PC-9 (cell line): ENCODE measurements at regions not wholly inside any gene's neighbourhood (a gene's known extent, or its start where the extent isn't known, plus 50 kb on each side); places are given as distances from the start of the nearest gene placed in this dataset.

Experiments
- BruUV-seq: library from RNA; stranded (reverse); fragments of 400-500 nt; replicated peaks from 2 replicates; lab custom pipeline; 2021; lab: Mats Ljungman, UMichigan
- CTCF ChIA-PET: fragments of 300-600 bp; sonication (Branson Sonifier 250); formaldehyde crosslinking; loops from one replicate; lab custom pipeline; 2022; ENCODE audit warnings: antibody characterized with exemption; lab: Charles Lee
- POLR2A ChIA-PET: fragments of 300-600 bp; sonication (Branson Sonifier 250); formaldehyde crosslinking; loops from one replicate; lab custom pipeline; 2022; ENCODE audit warnings: antibody characterized with exemption; ENCODE audit not compliant: unreplicated experiment; lab: Charles Lee
- DNase-seq, 2 experiments: peaks; one replicate each; pipeline versions ENCODE4 v3.0.0 to v3.0.0-alpha.2; 2015 to 2022; ENCODE audit warnings: mixed read lengths in 1 of 2
- H2AFZ ChIP-seq: fragments of 200-600 bp; sonication (generic); 2 replicates; pipeline ENCODE4 v1.8.1; 2017; ENCODE audit warnings: antibody characterized with exemption
- H3F3A ChIP-seq: fragments of 200-600 bp; sonication (generic); 2 replicates; pipeline ENCODE4 v1.8.1; 2017; ENCODE audit warnings: antibody characterized with exemption, mild to moderate bottlenecking, low read depth; ENCODE audit not compliant: insufficient read depth
- H3K27ac ChIP-seq: fragments of 200-600 bp; sonication (generic); 2 replicates; pipeline ENCODE4 v1.6.1; 2016; ENCODE audit warnings: mixed run types
- H3K27me3 ChIP-seq: fragments of 200-600 bp; sonication (generic); 2 replicates; pipeline ENCODE4 v1.6.1; 2016; ENCODE audit warnings: low read depth, mixed run types; ENCODE audit not compliant: insufficient read depth
- H3K36me3 ChIP-seq: fragments of 200-600 bp; sonication (generic); 2 replicates; pipeline ENCODE4 v1.6.1; 2016; ENCODE audit warnings: low read depth, mixed run types
- H3K4me1 ChIP-seq: fragments of 200-600 bp; sonication (generic); replicated peaks from 2 replicates; pipeline ENCODE4 v1.6.1; 2016; ENCODE audit warnings: mixed run types; ENCODE audit not compliant: insufficient read depth
- H3K4me2 ChIP-seq: fragments of 200-600 bp; sonication (generic); 2 replicates; pipeline ENCODE4 v1.6.1; 2017; ENCODE audit warnings: mixed run types
- H3K4me3 ChIP-seq: fragments of 200-600 bp; sonication (generic); 2 replicates; pipeline ENCODE4 v1.6.1; 2016; ENCODE audit warnings: mixed run types
- H3K79me2 ChIP-seq: fragments of 200-600 bp; sonication (generic); 2 replicates; pipeline ENCODE4 v1.6.1; 2017; ENCODE audit warnings: low read depth, mixed run types
- H3K9me2 ChIP-seq: fragments of 200-600 bp; sonication (generic); 2 replicates; pipeline ENCODE4 v1.8.1; 2017; ENCODE audit warnings: mild to moderate bottlenecking; ENCODE audit not compliant: insufficient read depth
- H3K9me3 ChIP-seq: fragments of 200-600 bp; sonication (generic); 2 replicates; pipeline ENCODE4 v1.8.1; 2016; ENCODE audit warnings: low read depth; ENCODE audit not compliant: insufficient read depth
- H4K20me1 ChIP-seq: fragments of 200-600 bp; sonication (generic); 2 replicates; pipeline ENCODE4 v1.8.1; 2017; ENCODE audit not compliant: insufficient read depth
- EZH2 ChIP-seq: fragments of 200-600 bp; sonication (generic); IDR thresholded peaks from 2 replicates; pipeline ENCODE4 v1.8.0; 2017; ENCODE audit warnings: antibody characterized with exemption, low read depth
- intact Hi-C: fragments of 100-400 bp; cut with micrococcal nuclease; formaldehyde crosslinking; loops from one replicate; pipeline ENCODE4 v1.10.0; 2022; ENCODE audit not compliant: unreplicated experiment
- TF ChIP-seq, protein P1 (sequence below): fragments of 200-600 bp; sonication (generic); conservative IDR thresholded peaks from 2 replicates; pipeline ENCODE4 v1.6.1; 2017; ENCODE audit warnings: mixed run types, antibody characterized with exemption, mild to moderate bottlenecking, moderate library complexity

DNA sequence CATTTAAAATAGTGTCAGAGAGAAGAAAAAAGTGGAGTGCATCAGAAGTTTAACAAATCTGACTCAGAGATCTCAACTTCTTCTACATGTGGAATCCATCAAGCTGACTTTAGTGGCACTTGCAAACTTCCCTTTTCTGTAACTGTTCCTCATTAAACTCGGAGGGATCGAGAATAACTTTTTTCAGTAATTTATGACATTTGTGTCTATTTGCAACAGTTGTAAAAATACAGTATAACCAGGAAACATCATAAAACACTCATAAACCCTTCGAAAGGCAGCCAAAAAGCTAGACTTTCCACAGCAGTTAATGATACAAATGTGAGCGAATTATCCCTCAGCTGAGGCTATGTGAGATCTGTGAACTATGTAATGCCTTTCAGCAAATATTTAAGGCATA, 1936.8 kb upstream of the SEL1L start:
- DNase-seq, result no peak
- no peaks in the 10 kb centered on the region for H3K27me3 ChIP-seq
- no peaks in the 10 kb centered on the region for H3K36me3 ChIP-seq
- H3K4me3 ChIP-seq, result no peak overlapping the region
- no peaks in the 10 kb centered on the region for H3K9me3 ChIP-seq
- ChIA-PET CTCF (no interaction called here), POLR2A (no interaction called here)
- intact Hi-C loops, result no loop called here
- H3K9me2 ChIP-seq, result no peaks in the 10 kb centered on the region
- H3K27ac ChIP-seq, result no peak overlapping the region
- no peak overlapping the region for H2AFZ ChIP-seq
- no peak overlapping the region for H3K4me2 ChIP-seq
- TF ChIP-seq, protein P1, sequence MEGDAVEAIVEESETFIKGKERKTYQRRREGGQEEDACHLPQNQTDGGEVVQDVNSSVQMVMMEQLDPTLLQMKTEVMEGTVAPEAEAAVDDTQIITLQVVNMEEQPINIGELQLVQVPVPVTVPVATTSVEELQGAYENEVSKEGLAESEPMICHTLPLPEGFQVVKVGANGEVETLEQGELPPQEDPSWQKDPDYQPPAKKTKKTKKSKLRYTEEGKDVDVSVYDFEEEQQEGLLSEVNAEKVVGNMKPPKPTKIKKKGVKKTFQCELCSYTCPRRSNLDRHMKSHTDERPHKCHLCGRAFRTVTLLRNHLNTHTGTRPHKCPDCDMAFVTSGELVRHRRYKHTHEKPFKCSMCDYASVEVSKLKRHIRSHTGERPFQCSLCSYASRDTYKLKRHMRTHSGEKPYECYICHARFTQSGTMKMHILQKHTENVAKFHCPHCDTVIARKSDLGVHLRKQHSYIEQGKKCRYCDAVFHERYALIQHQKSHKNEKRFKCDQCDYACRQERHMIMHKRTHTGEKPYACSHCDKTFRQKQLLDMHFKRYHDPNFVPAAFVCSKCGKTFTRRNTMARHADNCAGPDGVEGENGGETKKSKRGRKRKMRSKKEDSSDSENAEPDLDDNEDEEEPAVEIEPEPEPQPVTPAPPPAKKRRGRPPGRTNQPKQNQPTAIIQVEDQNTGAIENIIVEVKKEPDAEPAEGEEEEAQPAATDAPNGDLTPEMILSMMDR, result no peak
- TF ChIP-seq EZH2, result no peak
- no peaks in the 10 kb centered on the region for H3K79me2 ChIP-seq
- no peaks in the 10 kb centered on the region for H3K4me1 ChIP-seq
- H4K20me1 ChIP-seq, result no peaks in the 10 kb centered on the region
- no TSS peak for BruUV-seq
- no peaks in the 10 kb centered on the region for H3F3A ChIP-seq

DNA sequence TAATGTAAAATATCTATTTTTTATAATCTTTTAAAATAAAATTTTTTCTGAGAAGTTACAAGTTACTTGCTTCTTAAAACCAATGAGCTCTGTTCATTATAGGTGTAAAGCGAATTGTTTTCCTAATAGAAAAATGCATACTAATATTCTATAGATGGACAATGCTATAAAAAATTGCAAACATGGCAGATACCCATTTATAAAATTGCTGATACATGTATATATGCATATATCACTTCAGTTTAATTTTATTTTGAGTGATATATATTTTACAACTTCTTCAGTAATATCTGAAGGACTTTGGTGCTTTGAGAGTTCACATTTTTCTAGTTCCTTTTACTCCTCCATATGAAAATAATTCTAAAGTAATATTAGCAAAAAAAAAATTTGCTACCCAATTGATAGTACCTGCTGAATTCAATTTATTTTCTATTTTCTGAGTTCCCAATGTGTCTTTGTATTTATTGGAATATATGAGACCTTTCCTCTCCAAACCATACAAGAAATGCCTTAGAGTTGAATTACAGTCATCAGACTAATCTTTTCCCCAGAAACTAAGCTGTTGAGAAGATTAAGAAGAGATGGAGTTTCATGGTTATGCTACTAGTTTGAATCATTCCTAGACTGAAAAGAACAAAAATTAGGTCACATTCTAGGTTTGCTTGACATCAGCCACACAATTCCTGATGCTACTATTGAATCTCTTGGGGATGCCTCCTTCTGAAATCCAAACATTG, 1937.5 kb upstream of the SEL1L start:
- Histone ChIP-seq H3K4me1 (no peaks in the 10 kb centered on the region), H3K27me3 (no peaks in the 10 kb centered on the region), H3K27ac (no peak overlapping the region), H4K20me1 (no peaks in the 10 kb centered on the region), H3F3A (no peaks in the 10 kb centered on the region), H3K4me3 (no peak overlapping the region), H3K79me2 (no peaks in the 10 kb centered on the region), H3K9me2 (no peaks in the 10 kb centered on the region), H3K4me2 (no peak overlapping the region), H3K36me3 (no peaks in the 10 kb centered on the region), H3K9me3 (no peaks in the 10 kb centered on the region), H2AFZ (no peak overlapping the region)
- BruUV-seq, result no TSS peak
- POLR2A ChIA-PET, result no interaction called here
- intact Hi-C loops, result no loop called here
- TF ChIP-seq, protein P1, result no peak
- CTCF ChIA-PET, result no interaction called here
- no peak for DNase-seq

DNA sequence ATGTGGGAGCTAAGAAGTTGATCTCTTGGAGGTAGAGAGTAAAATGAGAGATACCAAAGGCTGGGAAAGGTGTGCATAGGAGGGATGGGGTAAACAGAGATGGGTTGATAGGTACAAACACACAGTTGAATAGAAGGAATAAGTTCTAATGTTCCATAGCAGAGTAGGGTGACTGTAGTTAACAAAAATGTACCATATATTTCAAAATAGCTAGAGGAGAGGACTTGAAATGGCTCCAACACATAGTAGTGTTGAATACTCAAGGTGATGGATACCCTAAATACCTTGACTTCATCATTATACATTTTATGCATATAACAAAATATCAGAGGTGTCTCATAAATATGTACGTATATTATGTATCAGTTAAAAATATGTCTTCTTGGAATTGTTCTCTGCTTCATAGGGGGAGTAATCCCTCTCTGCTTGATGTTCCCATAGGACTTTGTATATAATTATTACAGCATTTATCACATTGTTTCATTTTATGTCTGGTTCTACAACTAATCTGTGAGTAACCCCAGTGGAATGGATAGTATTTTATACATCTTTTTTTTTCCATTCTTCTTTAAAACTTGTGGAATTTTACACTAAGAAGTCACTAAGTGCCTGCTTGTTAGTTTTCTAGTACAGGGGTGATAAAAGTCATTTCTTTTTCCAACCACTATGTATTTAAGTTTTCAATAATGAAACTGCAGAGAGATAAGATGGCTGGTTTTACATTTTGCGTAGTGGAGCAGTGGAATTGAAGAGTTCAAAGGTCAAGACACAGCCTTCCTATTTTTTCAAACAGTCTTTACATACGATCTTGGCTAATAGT, 1940.0 kb upstream of the SEL1L start:
- Histone ChIP-seq H3K9me2 (no peaks in the 10 kb centered on the region), H3K9me3 (no peaks in the 10 kb centered on the region), H3K79me2 (no peaks in the 10 kb centered on the region), H3K27ac (no peak overlapping the region), H3F3A (no peaks in the 10 kb centered on the region), H4K20me1 (no peaks in the 10 kb centered on the region), H3K4me3 (no peak overlapping the region), H2AFZ (no peak overlapping the region), H3K27me3 (no peaks in the 10 kb centered on the region), H3K36me3 (no peaks in the 10 kb centered on the region), H3K4me2 (no peak overlapping the region), H3K4me1 (no peaks in the 10 kb centered on the region)
- intact Hi-C loops, result no loop called here
- no TSS peak for BruUV-seq
- ChIA-PET POLR2A (no interaction called here), CTCF (no interaction called here)
- no peak for DNase-seq
- TF ChIP-seq, protein P1, result no peak
- TF ChIP-seq EZH2, result no peak
